ENCODE measurements at regions not wholly inside any gene's neighbourhood (a gene's known extent, or its start where the extent isn't known, plus 50 kb on each side); places are given as distances from the start of the nearest gene placed in this dataset.
"Not testable (repeated sequence)": the region's sequence is repeated elsewhere in the genome, so short reads cannot be mapped to it uniquely, and the experiment has no call there.

- DNase-seq (ENCODE audit: low read depth), result no peak
Observed at GRCh38 chr13:74593688-74594087, 459.5 kb upstream of the KLF12 start.

- no peak for DNase-seq (ENCODE audit: low read depth)
Observed at GRCh38 chr13:74586847-74587246, 452.6 kb upstream of the KLF12 start.

- no peak for DNase-seq (ENCODE audit: low read depth)
Observed at GRCh38 chr13:74576420-74576819, 442.2 kb upstream of the KLF12 start.

- DNase-seq (ENCODE audit: low read depth), result peak; percentile 82
Observed at GRCh38 chr13:74575729-74576125, 441.5 kb upstream of the KLF12 start.

GRCh38 chr13:74574964-74575728 lies 440.9 kb upstream of the KLF12 start:
- peak; percentile 6 for DNase-seq (ENCODE audit: low read depth)

GRCh38 chr13:74573654-74574053 lies 439.4 kb upstream of the KLF12 start:
- DNase-seq (ENCODE audit: low read depth), result no peak

GRCh38 chr13:74571811-74572210 lies 437.6 kb upstream of the KLF12 start:
- DNase-seq (ENCODE audit: low read depth), result no peak

GRCh38 chr13:74570834-74571233 lies 436.6 kb upstream of the KLF12 start:
- DNase-seq (ENCODE audit: low read depth), result no peak

GRCh38 chr13:74570046-74570445 lies 435.8 kb upstream of the KLF12 start:
- DNase-seq (ENCODE audit: low read depth), result no peak

- peak; percentile 5 for DNase-seq (ENCODE audit: low read depth)
Observed at GRCh38 chr13:74569251-74569650, 435.0 kb upstream of the KLF12 start.

GRCh38 chr13:74567485-74567884 lies 433.3 kb upstream of the KLF12 start:
- DNase-seq (ENCODE audit: low read depth), result no peak

- DNase-seq (ENCODE audit: low read depth), result no peak
Observed at GRCh38 chr13:74562381-74562780, 428.2 kb upstream of the KLF12 start.

GRCh38 chr13:74561155-74561554 lies 427.0 kb upstream of the KLF12 start:
- no peak for DNase-seq (ENCODE audit: low read depth)

- no peak for DNase-seq (ENCODE audit: low read depth)
Observed at GRCh38 chr13:74560325-74560724, 426.1 kb upstream of the KLF12 start.

GRCh38 chr13:74557870-74558269 lies 423.7 kb upstream of the KLF12 start:
- DNase-seq (ENCODE audit: low read depth), result no peak

GRCh38 chr13:74555651-74556420 lies 421.6 kb upstream of the KLF12 start:
- DNase-seq (ENCODE audit: low read depth), result no peak

GRCh38 chr13:74555276-74555625 lies 421.0 kb upstream of the KLF12 start:
- DNase-seq (ENCODE audit: low read depth), result peak; percentile 59

- no peak for DNase-seq (ENCODE audit: low read depth)
Observed at GRCh38 chr13:74554569-74555275, 420.5 kb upstream of the KLF12 start.

- DNase-seq (ENCODE audit: low read depth), result no peak
Observed at GRCh38 chr13:74550039-74550438, 415.8 kb upstream of the KLF12 start.

GRCh38 chr13:74536649-74537048 lies 402.4 kb upstream of the KLF12 start:
- DNase-seq (ENCODE audit: low read depth), result not testable (repeated sequence)

- no peak for DNase-seq (ENCODE audit: low read depth)
Observed at GRCh38 chr13:74533226-74533625, 399.0 kb upstream of the KLF12 start.

GRCh38 chr13:74530011-74530410 lies 395.8 kb upstream of the KLF12 start:
- DNase-seq (ENCODE audit: low read depth), result no peak

All from myocyte (in vitro differentiated cells).